ENCODE measurements at regions not wholly inside any gene's neighbourhood (a gene's known extent, or its start where the extent isn't known, plus 50 kb on each side); places are given as distances from the start of the nearest gene placed in this dataset.

- Histone ChIP-seq H2BK5ac (ENCODE audit: low read depth, low read length, poor library complexity, severe bottlenecking) (no peak overlapping the region), H3K9me1 (ENCODE audit: insufficient read depth, low read length) (no peaks in the 10 kb centered on the region), H2BK20ac (ENCODE audit: low read depth, low read length) (no peak overlapping the region), H2BK15ac (ENCODE audit: low read depth, low read length) (no peak overlapping the region), H3K4me3 (ENCODE audit: insufficient read depth, low read depth, low read length) (no peak overlapping the region), H4K20me1 (ENCODE audit: insufficient read depth, low read length) (no peaks in the 10 kb centered on the region), H3K27me3 (ENCODE audit: control insufficient read depth, insufficient read depth, low read length) (no peaks in the 10 kb centered on the region), H3K36me3 (ENCODE audit: control insufficient read depth, insufficient read depth, low read length) (no peaks in the 10 kb centered on the region), H2BK120ac (ENCODE audit: low read depth, low read length) (no peak overlapping the region), H3K4me1 (ENCODE audit: control insufficient read depth, insufficient read depth, low read length) (no peaks in the 10 kb centered on the region), H4K5ac (ENCODE audit: low read depth, low read length) (no peak overlapping the region), H2AFZ (replicated peaks; ENCODE audit: low read length, poor library complexity) (no peak overlapping the region), H3K23ac (ENCODE audit: low read depth, low read length) (no peak overlapping the region), H3K79me1 (ENCODE audit: low read depth in 1 of 2, low read length in 2 of 2) (no peaks in the 10 kb centered on the region), H3K27ac (ENCODE audit: insufficient read depth, low read length) (no peak overlapping the region), H3K4me2 (ENCODE audit: low read depth, low read length) (no peak overlapping the region), H3K4ac (ENCODE audit: low read depth, low read length) (no peak overlapping the region), H3K9me3 (ENCODE audit: control insufficient read depth, insufficient read depth, low read length) (no peaks in the 10 kb centered on the region; the same call in 1 of the 2 replicates), H4K8ac (ENCODE audit: low read depth in 2 of 2, low read length in 2 of 2) (no peak overlapping the region), H3K56ac (ENCODE audit: extremely low read depth, insufficient read depth, low read length) (no peak overlapping the region), H3K14ac (replicated peaks; ENCODE audit: low read depth, low read length) (no peak overlapping the region), H3K9ac (ENCODE audit: low read depth, low read length) (no peak overlapping the region), H3K18ac (ENCODE audit: low read depth, low read length) (no peak overlapping the region), H2AK5ac (ENCODE audit: low read depth, low read length) (no peak overlapping the region), H4K91ac (ENCODE audit: insufficient read depth, low read depth, low read length) (no peak overlapping the region), H2AK9ac (replicated peaks; ENCODE audit: low read depth, low read length, poor library complexity) (no peak overlapping the region)
- in situ Hi-C loops (cut with MboI; ENCODE audit: low sequenced_read_pairs), result no loop called here
- TF ChIP-seq NFE2L2 (IDR thresholded peaks at IDR 0.05; ENCODE audit: low read depth, low read length), result no peak
- TF ChIP-seq POLR2A (IDR thresholded peaks at IDR 0.05; ENCODE audit: low read depth, low read length), result no peak
- no peak for TF ChIP-seq RFX5 (IDR thresholded peaks at IDR 0.05; ENCODE audit: low read depth, low read length)
- no peak for TF ChIP-seq CHD1 (IDR thresholded peaks at IDR 0.05; ENCODE audit: low read depth, low read length)
- no peak for TF ChIP-seq BHLHE40 (IDR thresholded peaks at IDR 0.05; ENCODE audit: low read depth, low read length)
- no peak for TF ChIP-seq RCOR1 (IDR thresholded peaks at IDR 0.05; ENCODE audit: insufficient replicate concordance, low read length)
- TF ChIP-seq, protein P1, sequence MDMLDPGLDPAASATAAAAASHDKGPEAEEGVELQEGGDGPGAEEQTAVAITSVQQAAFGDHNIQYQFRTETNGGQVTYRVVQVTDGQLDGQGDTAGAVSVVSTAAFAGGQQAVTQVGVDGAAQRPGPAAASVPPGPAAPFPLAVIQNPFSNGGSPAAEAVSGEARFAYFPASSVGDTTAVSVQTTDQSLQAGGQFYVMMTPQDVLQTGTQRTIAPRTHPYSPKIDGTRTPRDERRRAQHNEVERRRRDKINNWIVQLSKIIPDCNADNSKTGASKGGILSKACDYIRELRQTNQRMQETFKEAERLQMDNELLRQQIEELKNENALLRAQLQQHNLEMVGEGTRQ (IDR thresholded peaks at IDR 0.05; ENCODE audit: low read depth, low read length), result no peak
- no peak for TF ChIP-seq CEBPB (IDR thresholded peaks at IDR 0.05; ENCODE audit: low read depth, low read length)
- no peak for TF ChIP-seq MAZ (IDR thresholded peaks at IDR 0.05; ENCODE audit: borderline replicate concordance, low read depth, low read length)
- TF ChIP-seq SMC3 (IDR thresholded peaks at IDR 0.05; ENCODE audit: low read depth, low read length), result no peak
- TF ChIP-seq ELK1 (IDR thresholded peaks at IDR 0.05; ENCODE audit: borderline replicate concordance, low read depth, low read length), result no peak
- no peak for TF ChIP-seq FOS (IDR thresholded peaks at IDR 0.05; ENCODE audit: low read depth, low read length)
- TF ChIP-seq, protein P2, sequence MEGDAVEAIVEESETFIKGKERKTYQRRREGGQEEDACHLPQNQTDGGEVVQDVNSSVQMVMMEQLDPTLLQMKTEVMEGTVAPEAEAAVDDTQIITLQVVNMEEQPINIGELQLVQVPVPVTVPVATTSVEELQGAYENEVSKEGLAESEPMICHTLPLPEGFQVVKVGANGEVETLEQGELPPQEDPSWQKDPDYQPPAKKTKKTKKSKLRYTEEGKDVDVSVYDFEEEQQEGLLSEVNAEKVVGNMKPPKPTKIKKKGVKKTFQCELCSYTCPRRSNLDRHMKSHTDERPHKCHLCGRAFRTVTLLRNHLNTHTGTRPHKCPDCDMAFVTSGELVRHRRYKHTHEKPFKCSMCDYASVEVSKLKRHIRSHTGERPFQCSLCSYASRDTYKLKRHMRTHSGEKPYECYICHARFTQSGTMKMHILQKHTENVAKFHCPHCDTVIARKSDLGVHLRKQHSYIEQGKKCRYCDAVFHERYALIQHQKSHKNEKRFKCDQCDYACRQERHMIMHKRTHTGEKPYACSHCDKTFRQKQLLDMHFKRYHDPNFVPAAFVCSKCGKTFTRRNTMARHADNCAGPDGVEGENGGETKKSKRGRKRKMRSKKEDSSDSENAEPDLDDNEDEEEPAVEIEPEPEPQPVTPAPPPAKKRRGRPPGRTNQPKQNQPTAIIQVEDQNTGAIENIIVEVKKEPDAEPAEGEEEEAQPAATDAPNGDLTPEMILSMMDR (conservative IDR thresholded peaks at IDR 0.05; ENCODE audit: low read depth, low read length), result no peak
- no peak for TF ChIP-seq RAD21 (IDR thresholded peaks at IDR 0.05; ENCODE audit: low read length)
- no peak for TF ChIP-seq MAFK (IDR thresholded peaks at IDR 0.05; ENCODE audit: low read depth, low read length)
- no peak for TF ChIP-seq MXI1 (IDR thresholded peaks at IDR 0.05; ENCODE audit: borderline replicate concordance, low read depth, low read length)
- no peak for DNase-seq
- dilution Hi-C loops (cut with HindIII; ENCODE audit: low sequenced_read_pairs, unreplicated experiment), result no loop called here
- POLR2A ChIA-PET (ENCODE audit: unreplicated experiment), result no interaction called here
- no CpG with 5 or more reads among the region's 1 CpG for WGBS, 2 experiments (ENCODE audit: extremely low coverage in 2 of 2, insufficient read length in 1 of 2)
- BruUV-seq (replicated peaks), result no TSS peak
- CTCF ChIA-PET, result interaction anchor here (1.9 kb wide), 1 partner anchor 206 kb away, joined by 8 read pairs; no protein-coding TSS in a partner anchor
- intact Hi-C loops (cut with micrococcal nuclease), result loop anchor here (5.0 kb wide), 1 partner anchor 1226 kb away; no protein-coding TSS in a partner anchor
- ATAC-seq (ENCODE audit: low read depth), result no peak
Observed at GRCh38 chr7:51368334-51368733, 51.7 kb upstream of the COBL start.
